Astrocyte (in vitro differentiated cells and primary cell): ENCODE measurements at regions not wholly inside any gene's neighbourhood (a gene's known extent, or its start where the extent isn't known, plus 50 kb on each side); places are given as distances from the start of the nearest gene placed in this dataset.

ENCODE experiments used
- DNase-seq: peaks from one replicate; pipeline ENCODE4 v3.0.0-alpha.2; 2010; ENCODE audit warnings: low read depth
- FAIRE-seq: peaks from 2 replicates; lab custom pipeline; 2011; peaks lifted over from hg19 to GRCh38; lab: Jason Lieb, UNC
- H2AFZ ChIP-seq: 2 replicates; pipeline ENCODE4 v1.6.0; 2012; ENCODE audit warnings: low read depth, low read length, inconsistent platforms
- H3K27ac ChIP-seq: 2 replicates; pipeline ENCODE4 v1.5.1; 2011; ENCODE audit warnings: low read depth, low read length, inconsistent platforms
- H3K27me3 ChIP-seq: 2 replicates; pipeline ENCODE4 v1.6.0; 2011; ENCODE audit warnings: low read length, inconsistent platforms; ENCODE audit not compliant: insufficient read depth
- H3K36me3 ChIP-seq: 2 replicates; pipeline ENCODE4 v1.5.1; 2011; ENCODE audit warnings: low read length, inconsistent platforms; ENCODE audit not compliant: insufficient read depth
- H3K4me1 ChIP-seq: 2 replicates; pipeline ENCODE4 v1.5.1; 2011; ENCODE audit warnings: low read length, inconsistent platforms; ENCODE audit not compliant: insufficient read depth
- H3K4me2 ChIP-seq: 2 replicates; pipeline ENCODE4 v1.6.0; 2012; ENCODE audit warnings: low read length, inconsistent platforms
- H3K4me3 ChIP-seq: 2 replicates; pipeline ENCODE4 v1.5.1; 2011; ENCODE audit warnings: low read depth, mild to moderate bottlenecking, low read length, inconsistent platforms; ENCODE audit not compliant: insufficient read depth
- H3K79me2 ChIP-seq: 2 replicates; pipeline ENCODE4 v1.6.0; 2012; ENCODE audit warnings: mild to moderate bottlenecking, low read length, inconsistent platforms; ENCODE audit not compliant: insufficient read depth
- H3K9ac ChIP-seq: 2 replicates; pipeline ENCODE4 v1.6.0; 2012; ENCODE audit warnings: mild to moderate bottlenecking, low read length, inconsistent platforms
- H3K9me3 ChIP-seq: 2 replicates; pipeline ENCODE4 v1.5.1; 2012; ENCODE audit warnings: low read depth, mild to moderate bottlenecking, low read length, inconsistent platforms; ENCODE audit not compliant: insufficient read depth
- H4K20me1 ChIP-seq: 2 replicates; pipeline ENCODE4 v1.6.0; 2012; ENCODE audit warnings: low read length, inconsistent platforms; ENCODE audit not compliant: insufficient read depth
- H3K27ac Mint-ChIP-seq: one replicate; pipeline ENCODE4 v1.8.0; 2021; ENCODE audit warnings: mild to moderate bottlenecking, mixed read lengths; ENCODE audit not compliant: unreplicated experiment
- H3K27me3 Mint-ChIP-seq: one replicate; pipeline ENCODE4 v1.8.0; 2021; ENCODE audit warnings: low read depth, mixed read lengths; ENCODE audit not compliant: unreplicated experiment
- H3K36me3 Mint-ChIP-seq: one replicate; pipeline ENCODE4 v1.8.0; 2021; ENCODE audit warnings: low read depth, mixed read lengths; ENCODE audit not compliant: unreplicated experiment
- H3K4me1 Mint-ChIP-seq: one replicate; pipeline ENCODE4 v1.8.0; 2021; ENCODE audit warnings: low read depth, mixed read lengths; ENCODE audit not compliant: unreplicated experiment
- H3K4me3 Mint-ChIP-seq: one replicate; pipeline ENCODE4 v1.8.0; 2021; ENCODE audit warnings: mild to moderate bottlenecking, moderate library complexity, mixed read lengths; ENCODE audit not compliant: unreplicated experiment
- H3K9me3 Mint-ChIP-seq: one replicate; pipeline ENCODE4 v1.8.0; 2021; ENCODE audit warnings: mild to moderate bottlenecking, mixed read lengths; ENCODE audit not compliant: unreplicated experiment
- EZH2 ChIP-seq: IDR thresholded peaks from 2 replicates; pipeline ENCODE4 v1.6.1; 2012; ENCODE audit warnings: mild to moderate bottlenecking, low read length, inconsistent platforms; ENCODE audit not compliant: insufficient read depth
- TF ChIP-seq, protein P1 (sequence below): IDR thresholded peaks from 2 replicates; pipeline ENCODE4 v1.5.1; 2011; ENCODE audit warnings: low read depth, mild to moderate bottlenecking, inconsistent platforms, low read length, moderate library complexity; ENCODE audit not compliant: insufficient read depth

DNA sequence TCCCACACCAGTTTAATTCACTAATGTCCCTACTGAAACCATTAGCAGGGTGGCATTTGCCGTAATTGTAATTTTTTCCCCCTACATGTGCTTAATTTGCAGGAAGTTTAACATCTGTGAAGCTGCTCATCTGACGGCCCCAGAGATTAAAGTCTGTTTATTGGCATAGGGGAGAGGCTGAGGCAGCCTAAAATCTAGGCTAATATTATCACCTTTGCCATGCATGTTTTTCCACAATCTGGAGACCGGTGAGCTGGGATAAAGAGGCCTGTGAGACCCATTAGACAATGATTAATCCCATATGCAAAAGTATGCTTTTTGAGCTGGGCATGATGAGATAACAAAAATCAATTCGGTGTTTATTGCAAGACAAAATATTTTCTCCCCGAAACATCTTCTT lies 561.2 kb upstream of the ALCAM start:
- Histone ChIP-seq H3K36me3 (no peaks in the 10 kb centered on the region), H4K20me1 (no peaks in the 10 kb centered on the region), H3K4me2 (no peak overlapping the region), H3K79me2 (no peaks in the 10 kb centered on the region), H2AFZ (no peak overlapping the region), H3K4me1 (no peaks in the 10 kb centered on the region), H3K27ac (no peak overlapping the region), H3K9me3 (no peaks in the 10 kb centered on the region), H3K4me3 (no peak overlapping the region), H3K9ac (no peak overlapping the region), H3K27me3 (no peaks in the 10 kb centered on the region)
- H3K27ac Mint-ChIP-seq = no peak overlapping the region
- no peaks in the 10 kb centered on the region for H3K36me3 Mint-ChIP-seq
- H3K4me1 Mint-ChIP-seq = peaks cover 1% of the 10 kb centered on the region
- DNase-seq (no peak), FAIRE-seq (no peak)
- H3K4me3 Mint-ChIP-seq = no peak overlapping the region
- TF ChIP-seq EZH2 = no peak
- TF ChIP-seq, protein P1, sequence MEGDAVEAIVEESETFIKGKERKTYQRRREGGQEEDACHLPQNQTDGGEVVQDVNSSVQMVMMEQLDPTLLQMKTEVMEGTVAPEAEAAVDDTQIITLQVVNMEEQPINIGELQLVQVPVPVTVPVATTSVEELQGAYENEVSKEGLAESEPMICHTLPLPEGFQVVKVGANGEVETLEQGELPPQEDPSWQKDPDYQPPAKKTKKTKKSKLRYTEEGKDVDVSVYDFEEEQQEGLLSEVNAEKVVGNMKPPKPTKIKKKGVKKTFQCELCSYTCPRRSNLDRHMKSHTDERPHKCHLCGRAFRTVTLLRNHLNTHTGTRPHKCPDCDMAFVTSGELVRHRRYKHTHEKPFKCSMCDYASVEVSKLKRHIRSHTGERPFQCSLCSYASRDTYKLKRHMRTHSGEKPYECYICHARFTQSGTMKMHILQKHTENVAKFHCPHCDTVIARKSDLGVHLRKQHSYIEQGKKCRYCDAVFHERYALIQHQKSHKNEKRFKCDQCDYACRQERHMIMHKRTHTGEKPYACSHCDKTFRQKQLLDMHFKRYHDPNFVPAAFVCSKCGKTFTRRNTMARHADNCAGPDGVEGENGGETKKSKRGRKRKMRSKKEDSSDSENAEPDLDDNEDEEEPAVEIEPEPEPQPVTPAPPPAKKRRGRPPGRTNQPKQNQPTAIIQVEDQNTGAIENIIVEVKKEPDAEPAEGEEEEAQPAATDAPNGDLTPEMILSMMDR = no peak
- no peaks in the 10 kb centered on the region for H3K9me3 Mint-ChIP-seq
- no peaks in the 10 kb centered on the region for H3K27me3 Mint-ChIP-seq

DNA sequence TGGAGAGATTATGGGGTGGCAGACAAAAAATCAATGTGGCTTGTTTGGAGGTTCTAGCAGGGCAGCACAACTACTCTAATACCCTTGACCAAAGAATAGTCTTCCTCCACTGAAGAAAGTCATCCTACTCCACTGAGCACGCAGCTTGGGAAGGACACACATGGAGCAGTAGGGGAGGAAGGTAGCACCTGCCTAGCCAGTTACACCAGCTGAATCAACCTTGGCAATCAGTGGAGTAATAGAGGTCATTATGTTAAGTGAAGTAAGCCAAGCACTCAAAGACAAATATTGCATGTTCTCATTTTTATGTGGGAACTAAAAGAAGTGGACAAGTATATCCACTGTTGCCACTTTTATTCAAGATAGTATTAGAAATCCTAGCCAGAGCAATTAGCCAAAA lies 555.8 kb upstream of the ALCAM start:
- TF ChIP-seq, protein P1 = no peak
- TF ChIP-seq EZH2 = no peak
- H3K4me1 Mint-ChIP-seq = no peaks in the 10 kb centered on the region
- no peaks in the 10 kb centered on the region for H3K4me1 ChIP-seq
- no peak overlapping the region for H3K4me3 ChIP-seq
- no peak overlapping the region for H3K27ac Mint-ChIP-seq
- H4K20me1 ChIP-seq = no peaks in the 10 kb centered on the region
- DNase-seq (no peak), FAIRE-seq (no peak)
- H3K4me3 Mint-ChIP-seq = no peak overlapping the region
- H3K36me3 Mint-ChIP-seq = no peaks in the 10 kb centered on the region
- no peak overlapping the region for H3K4me2 ChIP-seq
- H3K36me3 ChIP-seq = no peaks in the 10 kb centered on the region
- H3K9me3 ChIP-seq = no peaks in the 10 kb centered on the region
- H3K9me3 Mint-ChIP-seq = no peaks in the 10 kb centered on the region
- H3K79me2 ChIP-seq = no peaks in the 10 kb centered on the region
- no peak overlapping the region for H3K9ac ChIP-seq
- no peaks in the 10 kb centered on the region for H3K27me3 Mint-ChIP-seq
- no peak overlapping the region for H3K27ac ChIP-seq
- H2AFZ ChIP-seq = no peak overlapping the region
- H3K27me3 ChIP-seq = no peaks in the 10 kb centered on the region

DNA sequence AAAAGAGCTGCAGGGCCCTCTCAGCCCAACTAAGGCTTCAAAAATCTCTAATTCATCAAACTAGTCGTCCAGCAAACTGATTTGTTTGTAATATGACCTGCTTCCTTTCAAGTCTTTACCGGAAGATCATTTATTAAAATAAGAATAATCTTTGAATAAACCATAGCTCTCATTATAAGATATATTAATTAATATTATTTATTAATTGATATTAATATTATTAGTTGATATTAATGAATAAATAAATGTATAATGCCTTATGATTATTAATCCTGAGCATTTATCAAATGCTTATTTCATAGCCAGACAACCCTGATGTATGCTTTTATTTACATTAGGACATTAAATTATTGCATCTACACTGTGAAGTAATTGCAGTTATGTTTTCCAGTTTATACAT lies 550.7 kb upstream of the ALCAM start:
- no peak overlapping the region for H3K4me2 ChIP-seq
- no peaks in the 10 kb centered on the region for H3K27me3 ChIP-seq
- H3K4me1 Mint-ChIP-seq = no peaks in the 10 kb centered on the region
- no peak overlapping the region for H3K27ac ChIP-seq
- no peak overlapping the region for H3K27ac Mint-ChIP-seq
- no peaks in the 10 kb centered on the region for H4K20me1 ChIP-seq
- H3K9me3 Mint-ChIP-seq = peaks cover under 1% of the 10 kb centered on the region
- H2AFZ ChIP-seq = no peak overlapping the region
- no peak overlapping the region for H3K4me3 ChIP-seq
- no peaks in the 10 kb centered on the region for H3K36me3 ChIP-seq
- no peak for TF ChIP-seq EZH2
- TF ChIP-seq, protein P1 = no peak
- no peak overlapping the region for H3K9ac ChIP-seq
- no peaks in the 10 kb centered on the region for H3K9me3 ChIP-seq
- H3K4me3 Mint-ChIP-seq = no peak overlapping the region
- H3K79me2 ChIP-seq = no peaks in the 10 kb centered on the region
- no peaks in the 10 kb centered on the region for H3K36me3 Mint-ChIP-seq
- no peak for DNase-seq
- H3K4me1 ChIP-seq = no peaks in the 10 kb centered on the region
- H3K27me3 Mint-ChIP-seq = no peaks in the 10 kb centered on the region
- no peak for FAIRE-seq
